Left ventricle myocardium inferior (tissue), 1 donor: ENCODE measurements at regions not wholly inside any gene's neighbourhood (a gene's known extent, or its start where the extent isn't known, plus 50 kb on each side); places are given as distances from the start of the nearest gene placed in this dataset.

ENCODE experiments used
- DNase-seq: peaks from one replicate; pipeline ENCODE4 v3.0.0-alpha.2; 2020
- H3K27ac ChIP-seq: fragments of 200-600 bp; replicated peaks from 2 replicates; pipeline ENCODE4 v1.8.0; 2021
- H3K27me3 ChIP-seq: fragments of 200-600 bp; 2 replicates; pipeline ENCODE4 v1.8.0; 2021; ENCODE audit warnings: low read depth
- H3K36me3 ChIP-seq: fragments of 200-600 bp; 2 replicates; pipeline ENCODE4 v1.8.0; 2021
- H3K4me1 ChIP-seq: fragments of 200-600 bp; 2 replicates; pipeline ENCODE4 v1.8.0; 2021
- H3K4me3 ChIP-seq: fragments of 200-600 bp; 2 replicates; pipeline ENCODE4 v1.8.0; 2021; ENCODE audit warnings: mild to moderate bottlenecking, moderate library complexity
- H3K9me3 ChIP-seq: fragments of 200-600 bp; replicated peaks from 2 replicates; pipeline ENCODE4 v1.8.0; 2021
- CTCF ChIP-seq: fragments of 200-600 bp; IDR thresholded peaks from 2 replicates; pipeline ENCODE4 v1.8.0; 2021; ENCODE audit warnings: antibody characterized with exemption, mild to moderate bottlenecking, borderline replicate concordance
- intact Hi-C: fragments of 100-400 bp; cut with micrococcal nuclease; formaldehyde crosslinking; loops from one replicate; pipeline ENCODE4 v1.11.0; 2022
- donor health status: DM: no; HTN: yes; CAD: no; lungs with severe emphysema.

- no peak overlapping the region for H3K4me3 ChIP-seq
- no peak for DNase-seq
- TF ChIP-seq CTCF: no peak
- intact Hi-C loops: loop anchor here (10.0 kb wide), 1 partner anchor 381 kb away; no protein-coding TSS in a partner anchor
- H3K27ac ChIP-seq: no peak overlapping the region
- no peaks in the 10 kb centered on the region for H3K27me3 ChIP-seq
- H3K36me3 ChIP-seq: no peaks in the 10 kb centered on the region
- H3K9me3 ChIP-seq: no peaks in the 10 kb centered on the region
- H3K4me1 ChIP-seq: peaks cover 51% of the 10 kb centered on the region
Measured at GRCh38 chr1:93815366-93816110, 63.5 kb downstream of the DNTTIP2 start.

GRCh38 chr1:93814795-93815340, 64.1 kb downstream of the DNTTIP2 start:
- H3K4me1 ChIP-seq: peaks cover 51% of the 10 kb centered on the region
- H3K9me3 ChIP-seq: no peaks in the 10 kb centered on the region

GRCh38 chr1:93814059-93814794, 64.8 kb downstream of the DNTTIP2 start:
- H3K9me3 ChIP-seq: no peaks in the 10 kb centered on the region
- peaks cover 51% of the 10 kb centered on the region for H3K4me1 ChIP-seq
- no peak overlapping the region for H3K27ac ChIP-seq
- H3K27me3 ChIP-seq: no peaks in the 10 kb centered on the region
- intact Hi-C loops: loop anchor here (1.0 to 10.0 kb wide), 2 partner anchors 185 to 379 kb away; no protein-coding TSS in a partner anchor
- H3K36me3 ChIP-seq: no peaks in the 10 kb centered on the region
- H3K4me3 ChIP-seq: no peak overlapping the region
- no peak for DNase-seq
- TF ChIP-seq CTCF: peak; percentile 99

More at GRCh38 chr1:93814795-93815340, 64.1 kb downstream of the DNTTIP2 start:
- intact Hi-C loops: loop anchor here (1.0 to 10.0 kb wide), 2 partner anchors 186 to 380 kb away; no protein-coding TSS in a partner anchor
- no peak overlapping the region for H3K27ac ChIP-seq
- H3K36me3 ChIP-seq: no peaks in the 10 kb centered on the region
- no peaks in the 10 kb centered on the region for H3K27me3 ChIP-seq
- DNase-seq: no peak
- H3K4me3 ChIP-seq: no peak overlapping the region
- TF ChIP-seq CTCF: no peak

GRCh38 chr1:93813076-93813475, 65.9 kb downstream of the DNTTIP2 start:
- H3K36me3 ChIP-seq: no peaks in the 10 kb centered on the region
- peaks cover 6% of the 10 kb centered on the region for H3K9me3 ChIP-seq
- no peak for TF ChIP-seq CTCF
- no peak overlapping the region for H3K4me3 ChIP-seq
- H3K4me1 ChIP-seq: peaks cover 51% of the 10 kb centered on the region
- no peak overlapping the region for H3K27ac ChIP-seq
- intact Hi-C loops: loop anchor here (10.0 kb wide), 1 partner anchor 378 kb away; no protein-coding TSS in a partner anchor
- DNase-seq: no peak
- no peaks in the 10 kb centered on the region for H3K27me3 ChIP-seq

DNA sequence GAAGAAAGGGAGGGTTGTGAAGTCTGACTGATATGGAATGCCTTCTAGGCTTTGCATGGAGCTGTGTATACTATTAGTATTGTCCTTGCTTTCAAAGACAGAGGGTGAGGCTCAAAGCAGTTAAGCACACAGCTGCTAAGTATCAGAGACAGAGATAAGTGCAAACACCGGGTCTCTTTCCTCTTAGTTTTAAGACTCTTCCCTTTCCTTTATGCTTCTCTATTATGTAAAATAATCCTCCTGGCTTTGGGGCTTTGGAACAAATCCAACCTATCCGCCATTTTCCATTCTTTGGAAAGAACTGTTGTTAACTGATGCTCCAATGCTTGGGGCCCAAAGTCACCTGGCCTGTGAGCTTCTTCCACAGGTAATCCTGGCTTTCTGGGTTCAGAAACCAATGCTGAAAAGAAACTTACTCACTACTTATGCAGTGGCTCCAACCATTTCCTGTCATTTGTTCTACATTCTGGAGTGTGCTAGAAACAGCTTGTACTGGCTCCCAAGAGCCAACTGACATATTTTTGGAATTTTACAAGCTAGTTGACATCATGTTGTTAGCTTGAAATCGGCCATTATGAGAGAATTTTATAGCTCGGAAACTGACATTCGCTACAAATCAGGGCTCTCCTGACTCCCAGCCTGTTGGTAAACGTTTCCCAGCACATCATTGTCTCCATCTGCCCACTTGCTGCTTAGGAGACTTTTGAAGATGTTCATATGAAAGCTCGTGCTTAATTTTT, 67.5 kb downstream of the DNTTIP2 start:
- Histone ChIP-seq H3K27ac (peak overlapping the region; percentile 59), H3K4me1 (peaks cover 37% of the 10 kb centered on the region), H3K4me3 (no peak overlapping the region), H3K36me3 (no peaks in the 10 kb centered on the region), H3K27me3 (no peaks in the 10 kb centered on the region), H3K9me3 (peaks cover 11% of the 10 kb centered on the region)
- TF ChIP-seq CTCF: no peak
- intact Hi-C loops: loop anchor here (10.0 kb wide), 1 partner anchor 377 kb away; no protein-coding TSS in a partner anchor
- no peak for DNase-seq
